GM06990 (cell line): ENCODE measurements at regions not wholly inside any gene's neighbourhood (a gene's known extent, or its start where the extent isn't known, plus 50 kb on each side); places are given as distances from the start of the nearest gene placed in this dataset.

ENCODE experiments used
- DNase-seq: peaks from one replicate; pipeline ENCODE4 v3.0.0-alpha.2; 2011; ENCODE audit not compliant: insufficient read length; ENCODE audit errors: extremely low read depth
- H3K27me3 ChIP-seq: replicated peaks from 2 replicates; pipeline ENCODE4 v1.6.0; 2011; ENCODE audit warnings: low read length; ENCODE audit not compliant: control insufficient read depth, insufficient read depth
- H3K36me3 ChIP-seq: 2 replicates; pipeline ENCODE4 v1.5.1; 2011; ENCODE audit warnings: low read length; ENCODE audit not compliant: control insufficient read depth, insufficient read depth
- H3K4me3 ChIP-seq: replicated peaks from 2 replicates; pipeline ENCODE4 v1.5.1; 2011; ENCODE audit warnings: low read depth, mild to moderate bottlenecking, control low read depth, low read length
- CTCF ChIP-seq: IDR thresholded peaks from 2 replicates; pipeline ENCODE4 v1.5.1; 2011; ENCODE audit warnings: low read length, control low read depth, mild to moderate bottlenecking, inconsistent platforms; ENCODE audit not compliant: insufficient read depth, poor library complexity, severe bottlenecking

GRCh38 chr6:167761794-167762258 lies 64.9 kb upstream of the AFDN start:
- no peaks in the 10 kb centered on the region; the same call in 1 of the 2 replicates for H3K27me3 ChIP-seq
- no peak for TF ChIP-seq CTCF
- no peak for DNase-seq

GRCh38 chr6:167762259-167762962 lies 64.3 kb upstream of the AFDN start:
- DNase-seq: no peak
- no peaks in the 10 kb centered on the region; the same call in 1 of the 2 replicates for H3K27me3 ChIP-seq
- H3K36me3 ChIP-seq: no peaks in the 10 kb centered on the region
- H3K4me3 ChIP-seq: no peak overlapping the region
- TF ChIP-seq CTCF: no peak

More at GRCh38 chr6:167761794-167762258, 64.9 kb upstream of the AFDN start:
- Histone ChIP-seq H3K36me3 (no peaks in the 10 kb centered on the region), H3K4me3 (no peak overlapping the region)

- TF ChIP-seq CTCF: no peak
- no peaks in the 10 kb centered on the region for H3K36me3 ChIP-seq
- no peak for DNase-seq
- H3K27me3 ChIP-seq: no peaks in the 10 kb centered on the region; the same call in 1 of the 2 replicates
- H3K4me3 ChIP-seq: no peak overlapping the region
These were observed 63.4 kb upstream of the AFDN start for GRCh38 chr6:167763056-167763944.

GRCh38 chr6:167764215-167764614 lies 62.5 kb upstream of the AFDN start:
- Histone ChIP-seq H3K27me3 (no peaks in the 10 kb centered on the region; the same call in 1 of the 2 replicates), H3K36me3 (no peaks in the 10 kb centered on the region), H3K4me3 (no peak overlapping the region)
- TF ChIP-seq CTCF: no peak
- no peak for DNase-seq

GRCh38 chr6:167764713-167765479 lies 61.8 kb upstream of the AFDN start:
- TF ChIP-seq CTCF: no peak
- H3K4me3 ChIP-seq: no peak overlapping the region
- H3K36me3 ChIP-seq: no peaks in the 10 kb centered on the region
- no peaks in the 10 kb centered on the region; the same call in 1 of the 2 replicates for H3K27me3 ChIP-seq
- DNase-seq: no peak
